HG03439 (cell line): ENCODE measurements at regions not wholly inside any gene's neighbourhood (a gene's known extent, or its start where the extent isn't known, plus 50 kb on each side); places are given as distances from the start of the nearest gene placed in this dataset.
"Not testable (repeated sequence)": the region's sequence is repeated elsewhere in the genome, so short reads cannot be mapped to it uniquely, and the experiment has no call there.

ENCODE experiments used
- ATAC-seq: cut with Tn5 transposase; IDR thresholded peaks from one replicate; pipeline ENCODE4 v1.9.1; 2021; ENCODE audit warnings: mild to moderate bottlenecking, moderate library complexity; ENCODE audit not compliant: unreplicated experiment

DNA sequence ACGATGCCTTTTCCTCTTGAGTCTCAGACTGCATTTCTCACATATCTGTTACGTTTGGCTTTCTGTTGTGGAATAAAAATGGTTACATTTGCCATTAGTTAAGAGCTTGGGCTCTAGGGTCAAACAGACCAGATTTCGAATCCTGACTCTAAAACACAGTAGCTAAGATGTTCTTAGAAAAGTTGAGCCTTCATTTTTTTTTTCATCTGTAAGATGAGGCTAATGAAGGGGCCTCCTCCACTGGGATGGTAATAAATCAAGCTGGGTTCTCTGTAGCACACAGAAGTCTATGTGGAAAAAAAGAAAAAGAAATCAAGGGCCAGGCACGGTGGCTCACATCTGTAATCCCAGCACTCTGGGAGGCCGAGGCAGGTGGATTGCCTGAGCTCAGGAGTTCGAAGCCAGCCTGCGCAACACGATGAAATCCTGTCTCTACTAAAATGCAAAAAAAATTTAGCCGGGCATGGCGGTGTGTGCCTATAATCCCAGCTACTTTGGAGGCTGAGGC is 49.9 kb upstream of the CAPRIN1 start:
- no peak for ATAC-seq

DNA sequence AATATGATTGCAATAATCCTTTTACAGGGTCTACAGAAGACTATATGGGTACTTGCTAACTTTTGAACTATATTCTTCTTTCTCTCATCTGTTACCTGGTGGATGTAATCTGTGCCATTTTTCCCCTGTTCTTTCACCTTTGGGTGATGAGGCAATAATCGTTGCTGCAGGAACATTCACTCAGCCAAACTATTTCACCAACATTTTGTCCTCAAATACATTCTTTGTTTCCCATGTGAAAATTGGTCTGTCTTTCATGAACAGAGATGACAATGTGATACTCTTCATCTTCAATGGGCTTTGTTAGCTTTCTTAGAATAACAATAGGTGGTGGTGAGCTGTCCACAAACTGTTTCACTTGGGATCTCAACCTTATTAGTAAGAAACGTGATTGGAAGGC is 52.1 kb upstream of the CAPRIN1 start:
- ATAC-seq, result no peak

DNA sequence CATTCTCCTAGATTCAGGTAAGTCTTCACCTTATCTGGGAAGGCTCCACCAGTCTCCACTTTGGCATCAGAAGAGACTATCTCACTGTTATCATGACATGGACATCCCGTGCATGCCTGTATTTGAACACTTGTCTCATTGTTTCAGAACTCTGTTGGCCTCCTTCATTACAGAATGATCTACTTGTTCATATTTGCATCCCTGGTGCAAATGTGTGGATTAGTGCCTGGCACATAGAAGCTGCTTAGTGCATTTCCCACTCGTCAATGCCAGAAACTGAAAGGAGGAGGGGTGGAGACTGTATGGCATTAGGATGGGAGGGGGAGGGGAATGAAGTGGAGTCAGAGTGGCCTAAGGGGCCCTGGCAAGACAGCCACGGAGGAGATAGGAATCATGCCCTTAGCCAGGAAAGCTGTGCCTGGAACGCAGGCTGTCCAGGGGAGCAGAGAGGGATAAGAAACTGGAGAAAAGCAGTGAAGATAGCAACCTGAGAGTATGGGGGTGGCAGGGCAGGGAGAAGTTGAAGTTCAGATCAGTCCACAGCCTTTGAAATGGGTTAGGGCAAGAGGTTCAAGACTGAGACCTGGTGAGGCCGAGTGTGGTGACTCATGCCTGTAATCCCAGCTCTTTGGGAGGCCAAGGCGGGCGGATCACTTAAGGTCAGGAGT is 53.8 kb upstream of the CAPRIN1 start:
- no peak for ATAC-seq

DNA sequence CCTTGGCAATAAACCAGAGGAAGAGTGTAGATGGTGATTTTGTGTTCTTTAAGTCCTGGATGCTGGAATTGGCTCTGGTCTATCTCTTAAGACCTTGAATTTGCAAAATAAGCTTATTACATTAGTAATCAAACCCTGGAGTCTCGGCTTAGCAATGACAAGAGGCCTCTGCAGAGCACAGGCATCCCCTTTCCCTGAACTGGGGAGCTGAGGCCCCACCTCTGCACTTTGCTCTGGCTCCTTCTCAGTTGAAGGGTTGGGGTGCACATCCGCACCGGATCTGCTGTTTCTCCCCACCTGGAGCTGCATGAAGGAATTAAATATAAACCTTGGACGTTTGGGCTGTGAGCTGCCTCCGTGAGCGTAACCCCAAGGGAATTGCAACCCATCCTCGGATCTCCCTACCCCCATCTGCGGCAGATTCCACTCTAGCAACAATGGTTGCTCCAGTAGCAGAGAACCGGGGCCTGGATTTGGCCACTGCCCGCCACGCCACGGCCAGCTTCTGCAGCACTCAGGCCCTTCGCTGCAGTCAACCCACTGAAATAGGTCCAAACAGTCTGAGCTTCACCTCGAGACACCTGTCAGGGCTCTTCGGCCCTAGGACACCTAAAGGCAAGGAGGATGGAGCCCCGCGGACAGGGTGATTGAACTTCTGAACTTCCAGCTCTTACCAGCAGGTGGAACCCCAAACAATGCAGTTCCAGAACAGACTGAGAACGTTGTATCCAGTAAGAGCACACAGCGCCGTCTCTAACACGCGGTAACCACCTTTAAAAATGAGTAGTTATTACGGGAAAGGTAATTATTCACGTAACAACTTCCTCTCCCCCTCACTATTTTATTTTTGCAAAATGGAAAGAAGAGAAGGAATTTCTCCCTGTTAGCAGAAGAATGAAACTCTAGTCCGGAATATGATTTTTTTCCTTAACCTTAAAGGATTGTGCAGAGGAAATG is 54.8 kb upstream of the CAPRIN1 start:
- ATAC-seq, result peak; percentile 66

DNA sequence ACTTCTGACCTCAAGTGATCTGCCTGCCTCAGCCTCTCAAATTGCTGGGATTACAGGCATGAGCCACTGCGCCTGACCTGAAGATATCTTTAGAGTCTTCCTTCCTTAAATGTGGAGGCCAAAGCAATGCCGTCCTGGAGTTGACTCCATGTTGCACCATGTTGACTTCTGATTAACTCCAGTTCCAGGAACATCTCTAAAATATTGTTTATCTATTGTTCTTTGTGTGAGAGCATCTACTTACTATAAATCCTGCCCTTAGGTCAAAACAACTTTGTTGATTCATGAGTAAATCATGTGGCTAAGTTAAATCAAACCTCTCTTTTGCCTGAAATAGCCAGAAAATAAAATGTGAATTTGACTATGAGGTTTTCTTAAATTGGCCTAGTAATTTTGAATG is 56.6 kb upstream of the CAPRIN1 start:
- no peak for ATAC-seq

DNA sequence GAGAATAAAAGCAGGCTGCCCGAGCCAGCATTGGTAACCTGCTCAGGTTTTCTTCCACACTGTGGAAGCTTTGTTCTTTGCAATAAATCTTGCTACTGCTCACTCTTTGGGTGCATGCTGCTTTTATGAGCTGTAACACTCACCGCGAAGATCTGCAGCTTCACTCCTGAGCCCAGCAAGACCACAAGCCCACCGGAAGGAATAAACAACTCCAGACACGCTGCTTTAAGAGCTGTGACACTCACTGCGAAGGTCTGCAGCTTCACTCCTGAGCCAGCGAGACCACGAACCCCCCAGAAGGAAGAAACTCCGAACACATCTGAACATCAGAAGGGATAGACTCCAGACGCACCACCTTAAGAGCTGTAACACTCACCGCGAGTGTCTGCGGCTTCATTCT is 60.4 kb upstream of the CAPRIN1 start:
- ATAC-seq, result not testable (repeated sequence)

DNA sequence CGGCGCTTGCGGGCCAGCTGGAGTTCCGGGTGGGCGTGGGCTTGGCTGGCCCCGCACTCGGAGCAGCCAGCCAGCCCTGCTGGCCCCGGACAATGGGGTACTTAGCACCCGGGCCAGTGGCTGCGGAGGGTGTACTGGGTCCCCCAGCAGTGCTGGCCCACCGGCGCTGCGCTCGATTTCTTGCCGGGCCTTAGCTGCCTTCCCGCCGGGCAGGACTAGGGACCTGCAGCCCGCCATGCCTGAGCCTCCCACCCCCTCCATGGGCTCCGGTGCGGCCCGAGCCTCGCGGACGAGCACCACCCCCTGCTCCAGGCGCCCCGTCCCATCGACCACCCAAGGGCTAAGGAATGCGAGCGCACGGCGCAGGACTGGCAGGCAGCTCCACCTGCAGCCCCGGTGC is 61.4 kb upstream of the CAPRIN1 start:
- ATAC-seq, result not testable (repeated sequence)

DNA sequence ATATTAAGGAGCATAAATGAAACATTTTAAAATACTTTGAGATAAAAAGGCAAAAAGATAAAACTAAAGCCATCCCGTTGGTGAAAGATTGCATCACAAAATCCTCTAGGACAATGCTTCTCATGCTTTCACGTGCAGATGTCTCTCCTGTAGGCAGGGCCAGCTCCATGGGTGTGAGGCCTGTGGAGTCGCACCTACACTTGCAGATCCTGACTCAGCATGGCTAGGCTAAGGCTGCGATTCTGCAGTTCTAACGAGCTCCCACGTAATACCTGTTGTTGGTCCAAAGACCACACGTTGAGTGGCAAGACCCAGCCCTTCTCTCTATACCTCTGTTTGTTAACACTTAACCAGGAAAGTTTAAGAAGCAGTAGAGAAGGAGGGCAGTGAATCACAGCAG is 62.1 kb upstream of the CAPRIN1 start:
- ATAC-seq, result no peak

DNA sequence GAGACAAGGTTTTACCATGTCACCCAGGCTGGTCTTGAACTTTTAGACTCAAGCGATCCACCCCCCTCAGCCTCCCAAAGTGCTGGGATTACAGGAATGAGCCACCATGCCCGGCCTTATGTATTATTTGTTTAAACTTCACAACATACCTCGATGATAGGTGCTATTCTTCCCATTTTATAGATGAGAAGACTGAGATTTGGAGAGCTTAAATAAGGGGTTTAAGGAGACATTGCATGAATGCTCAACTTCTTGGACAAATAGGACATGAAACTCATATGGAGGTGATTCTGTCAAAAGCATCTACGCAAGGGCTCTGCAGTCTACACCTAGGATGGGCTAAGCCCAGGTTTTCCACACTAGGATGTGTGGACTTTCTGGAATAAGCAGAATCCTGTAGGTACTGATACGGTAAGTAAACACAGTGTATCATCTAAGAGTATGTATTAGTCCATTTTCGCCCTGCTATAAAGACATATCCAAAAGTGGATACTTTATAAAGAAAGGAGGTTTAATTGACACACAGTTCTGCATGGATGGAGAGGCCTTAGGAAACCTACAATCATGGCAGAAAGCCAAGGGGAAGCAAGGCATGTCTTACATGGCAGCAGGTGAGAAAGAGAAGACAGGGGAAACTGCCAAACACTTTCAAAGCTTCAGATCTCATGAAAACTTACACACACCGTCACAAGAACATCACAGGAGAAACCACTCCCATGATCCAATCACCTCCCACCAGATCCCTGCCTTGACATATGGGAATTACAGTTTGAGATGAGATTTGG is 62.8 kb upstream of the CAPRIN1 start:
- no peak for ATAC-seq

DNA sequence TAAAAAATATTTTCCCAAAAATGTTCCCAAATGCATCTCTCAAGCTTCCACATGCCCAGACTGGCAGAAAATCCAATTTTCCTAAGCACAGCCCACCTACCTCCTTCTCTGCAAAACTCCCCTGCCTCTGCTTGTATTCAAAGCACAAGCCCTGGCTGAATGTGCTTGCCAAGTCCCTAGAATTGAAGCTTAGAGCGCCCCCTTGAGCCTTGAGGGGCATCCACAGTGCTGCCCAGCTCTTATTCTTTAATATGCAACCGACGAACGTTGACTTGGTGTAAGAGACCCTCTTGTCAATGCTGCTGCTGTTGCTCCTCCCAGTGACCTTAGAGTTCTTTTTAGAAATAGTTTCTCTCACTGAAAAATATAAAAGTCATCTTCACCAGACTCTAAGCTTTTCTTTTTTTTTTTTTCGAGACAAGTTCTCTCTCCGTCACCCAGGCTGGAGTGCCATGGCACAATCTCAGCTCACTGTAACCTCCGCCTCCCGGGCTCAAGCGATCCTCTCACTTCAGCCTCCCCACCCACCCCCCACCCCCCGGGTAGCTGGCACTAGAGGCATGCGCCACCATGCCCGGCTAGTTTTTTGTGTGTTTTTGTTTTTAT is 63.5 kb upstream of the CAPRIN1 start:
- ATAC-seq, result no peak

DNA sequence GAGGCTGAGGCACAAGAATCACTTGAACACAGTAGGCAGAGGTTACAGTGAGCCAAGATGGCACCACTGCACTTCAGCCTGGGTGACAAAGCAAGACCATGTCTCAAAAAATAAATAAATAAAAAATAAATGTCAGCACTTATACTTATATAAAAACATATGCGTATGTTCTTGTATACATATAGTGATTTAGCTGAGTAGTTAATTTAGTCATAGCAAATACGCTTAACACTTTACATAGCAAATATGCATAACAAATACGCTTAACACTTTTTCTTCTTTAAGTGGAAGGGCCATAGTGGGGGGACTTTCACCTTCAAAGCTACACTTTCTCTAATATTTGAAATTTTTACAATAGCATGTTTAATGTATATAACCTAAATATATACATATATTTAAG is 64.0 kb upstream of the CAPRIN1 start:
- no peak for ATAC-seq

DNA sequence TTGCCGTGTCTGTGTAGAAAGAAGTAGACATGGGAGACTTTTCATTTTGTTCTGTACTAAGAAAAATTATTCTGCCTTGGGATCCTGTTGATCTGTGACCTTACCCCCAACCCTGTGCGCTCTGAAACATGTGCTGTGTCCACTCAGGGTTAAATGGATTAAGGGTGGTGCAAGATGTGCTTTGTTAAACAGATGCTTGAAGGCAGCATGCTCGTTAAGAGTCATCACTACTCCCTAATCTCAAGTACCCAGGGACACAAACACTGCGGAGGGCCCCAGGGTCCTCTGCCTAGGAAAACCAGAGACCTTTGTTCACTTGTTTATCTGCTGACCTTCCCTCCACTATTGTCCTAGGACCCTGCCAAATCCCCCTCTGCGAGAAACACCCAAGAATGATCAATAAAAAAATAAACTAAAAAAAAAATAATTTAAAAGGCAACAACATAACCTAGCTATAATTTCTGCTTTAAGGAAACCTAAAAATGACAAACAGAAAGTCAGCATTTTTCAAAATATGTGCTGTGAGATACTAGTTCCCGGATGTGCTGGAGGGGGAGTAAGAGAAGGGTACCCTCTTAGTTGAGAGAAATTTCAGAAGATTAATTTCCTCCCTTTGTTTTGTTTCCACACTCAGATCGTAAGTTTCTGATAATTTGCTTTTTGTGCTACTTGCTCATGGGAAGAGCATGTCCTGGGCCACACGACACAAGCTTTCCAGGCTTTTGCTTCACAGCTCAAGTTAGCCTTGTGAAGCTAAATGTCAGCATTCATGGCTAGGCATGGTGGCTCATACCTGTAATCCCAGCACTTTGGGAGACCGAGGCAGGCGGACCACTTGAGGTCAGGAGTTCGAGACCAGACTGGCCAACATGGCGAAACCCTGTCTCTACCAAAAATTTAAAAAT is 64.7 kb upstream of the CAPRIN1 start:
- ATAC-seq, result not testable (repeated sequence)

DNA sequence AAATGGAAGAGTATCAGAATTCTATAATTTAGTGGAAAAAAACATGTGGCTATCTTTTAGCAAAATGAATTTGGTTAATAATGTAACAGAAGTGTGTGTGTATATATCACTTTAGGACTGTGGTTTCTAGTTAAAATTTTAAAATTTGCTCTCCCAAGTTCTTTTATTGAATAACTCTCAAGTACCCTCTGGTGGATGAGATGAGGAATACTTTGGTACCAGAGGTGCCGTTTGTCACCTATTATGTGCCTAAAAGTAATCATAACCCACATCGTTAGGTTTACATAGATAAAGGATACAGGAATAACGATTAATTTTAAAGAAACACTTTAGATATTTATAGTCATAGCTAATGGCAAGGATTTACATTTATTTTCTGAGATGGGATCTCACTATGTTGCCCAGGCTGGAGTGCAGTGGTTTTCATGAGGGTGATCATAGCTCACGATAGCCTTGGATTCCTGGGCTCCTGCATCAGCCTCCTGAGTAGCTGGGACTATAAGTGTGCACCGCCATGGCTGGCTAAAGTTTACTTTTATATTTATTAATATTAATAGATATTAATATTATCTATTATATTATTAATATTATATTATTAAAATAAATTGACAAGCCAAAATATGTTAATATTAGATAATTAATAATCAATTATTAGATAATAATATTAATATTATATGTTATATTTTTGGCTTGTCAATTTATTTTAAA is 66.7 kb upstream of the CAPRIN1 start:
- no peak for ATAC-seq

DNA sequence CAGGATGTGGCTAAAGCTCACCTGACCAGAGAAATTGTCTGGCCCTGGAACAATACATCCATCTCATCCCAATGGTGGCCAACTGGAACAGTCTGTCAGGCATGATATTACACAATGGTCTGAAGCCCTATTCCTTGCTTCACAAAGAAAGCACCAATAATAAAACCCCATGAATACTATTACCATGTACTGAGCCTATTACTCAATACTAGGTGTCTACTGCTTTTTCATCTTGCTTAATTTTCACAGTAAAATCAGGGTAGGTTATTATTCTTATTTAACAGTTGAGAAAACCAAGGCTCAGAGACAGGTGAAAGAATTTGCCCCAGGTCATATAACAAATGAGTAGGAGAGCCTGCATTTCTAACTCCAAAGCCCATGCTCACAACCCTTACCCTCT is 68.9 kb upstream of the CAPRIN1 start:
- no peak for ATAC-seq

DNA sequence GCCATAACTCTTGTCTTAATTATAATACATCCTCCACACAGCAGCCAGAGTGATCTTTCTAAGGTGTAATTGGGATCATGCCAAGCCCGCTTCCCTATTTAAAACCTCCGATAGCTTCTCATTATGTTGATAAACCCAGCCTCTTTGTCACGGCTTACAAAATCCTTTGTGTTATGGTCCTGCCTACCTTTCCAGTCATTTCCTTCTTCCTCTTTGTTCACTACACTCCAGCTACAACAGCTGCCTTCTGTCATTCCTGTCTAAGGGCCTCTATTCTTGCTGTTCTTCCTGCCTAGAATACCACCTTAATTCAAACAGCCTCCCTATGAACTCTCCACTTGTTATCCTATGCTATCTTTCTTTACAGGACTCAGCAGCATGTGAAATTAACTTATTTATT is 70.6 kb upstream of the CAPRIN1 start:
- no peak for ATAC-seq

DNA sequence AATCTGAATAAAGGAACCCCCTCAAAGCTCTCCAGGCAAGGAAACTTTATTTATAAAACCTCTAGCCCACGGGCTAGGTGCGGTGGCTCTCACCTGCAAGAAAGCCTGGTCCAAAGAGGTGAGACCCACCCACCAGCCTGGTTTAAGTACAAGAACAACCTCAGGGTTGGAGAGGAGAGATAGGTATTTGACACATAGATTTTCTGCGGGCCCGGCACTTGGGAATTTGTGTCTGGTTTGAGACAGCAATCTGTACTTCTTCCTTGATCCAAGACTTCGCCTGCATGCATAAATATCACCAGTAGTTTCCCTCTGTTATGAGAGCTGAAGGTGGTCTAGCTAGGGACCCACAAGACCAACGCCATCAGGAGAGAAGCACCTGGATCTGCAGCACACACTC is 73.2 kb upstream of the CAPRIN1 start:
- no peak for ATAC-seq

DNA sequence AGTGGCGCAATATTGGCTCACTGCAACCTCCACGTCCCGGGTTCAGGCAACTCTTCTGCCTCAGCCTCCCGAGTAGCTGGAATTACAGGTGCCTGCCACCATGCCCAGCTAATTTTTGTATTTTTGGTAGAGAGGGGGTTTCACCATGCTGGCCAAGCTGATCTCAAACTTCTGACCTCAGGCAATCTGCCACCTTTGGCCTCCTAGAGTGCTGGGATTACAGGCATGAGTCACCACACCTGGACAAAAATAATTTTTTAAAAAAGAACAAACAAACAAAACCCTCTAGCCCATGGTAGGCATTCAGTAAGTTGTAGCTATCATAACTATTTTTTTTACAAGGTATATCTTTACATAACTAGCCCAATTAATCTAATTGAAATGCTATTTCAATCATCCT is 73.9 kb upstream of the CAPRIN1 start:
- ATAC-seq, result no peak

DNA sequence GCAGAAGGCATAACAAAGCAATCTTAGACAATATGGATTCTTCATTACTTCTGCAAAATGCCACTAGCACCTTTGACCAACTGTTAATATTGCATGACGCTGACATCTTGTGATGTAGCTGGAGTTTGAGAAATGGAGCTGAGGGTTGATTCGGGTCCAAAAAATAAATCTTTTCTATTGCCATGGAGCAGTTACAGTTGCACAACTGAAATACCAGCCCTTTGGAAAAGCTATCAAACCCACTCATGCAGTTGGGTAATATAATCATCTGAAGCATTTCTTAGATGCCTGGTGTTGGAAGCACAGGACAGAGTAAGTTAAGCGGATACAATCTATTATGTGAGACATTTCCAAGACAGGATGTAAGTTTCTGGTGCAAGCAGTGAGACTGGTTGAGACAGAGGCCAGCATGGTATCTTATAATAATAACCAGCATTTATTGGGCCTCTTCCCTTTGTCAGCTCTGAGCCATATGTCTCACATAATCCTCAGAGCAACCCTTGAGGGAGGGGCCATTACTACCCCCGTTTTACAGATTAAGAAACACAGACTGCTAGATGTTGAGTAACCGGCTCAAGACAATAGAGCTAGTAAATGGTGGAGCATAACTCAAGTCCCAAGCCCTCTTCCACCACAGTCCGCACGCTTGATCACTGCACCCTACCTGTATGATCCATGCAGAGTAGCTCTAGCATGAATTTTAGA is 74.9 kb upstream of the CAPRIN1 start:
- ATAC-seq, result no peak

DNA sequence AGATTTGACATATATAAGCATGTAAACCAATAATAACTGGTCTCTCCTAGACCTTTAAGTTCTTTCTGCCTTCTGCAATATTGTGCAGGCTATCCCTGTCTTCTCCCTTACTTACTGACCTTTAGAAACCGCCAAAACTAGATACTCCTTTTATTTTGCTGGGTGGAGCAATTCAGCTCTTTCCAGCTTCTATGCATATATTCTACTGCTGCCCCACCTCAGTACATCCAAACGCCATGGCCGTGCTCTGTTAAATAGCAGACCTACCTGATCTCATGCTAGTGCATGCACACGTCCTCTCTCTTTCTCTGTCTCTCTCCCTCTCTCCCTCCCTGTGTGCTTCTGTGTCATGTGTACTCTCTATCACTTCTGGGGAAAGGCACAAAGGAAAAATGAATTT is 76.7 kb upstream of the CAPRIN1 start:
- no peak for ATAC-seq
